Panc1 (cell line): ENCODE measurements at regions not wholly inside any gene's neighbourhood (a gene's known extent, or its start where the extent isn't known, plus 50 kb on each side); places are given as distances from the start of the nearest gene placed in this dataset.

Experiments used
- ATAC-seq: fragments of 200-7000 bp; cut with Tn5 transposase; 2 replicates; pipeline ENCODE4 v1.9.1; 2020; ENCODE audit warnings: mild to moderate bottlenecking, moderate library complexity
- BruUV-seq: library from RNA; stranded (reverse); fragments of 400-500 nt; replicated peaks from 2 replicates; lab custom pipeline; 2021; lab: Mats Ljungman, UMichigan
- CTCF ChIA-PET: fragments of 300-600 bp; sonication (Branson Sonifier 250); formaldehyde crosslinking; loops from one replicate; lab custom pipeline; 2022; ENCODE audit warnings: antibody characterized with exemption; lab: Charles Lee
- POLR2A ChIA-PET: fragments of 300-600 bp; sonication (Branson Sonifier 250); formaldehyde crosslinking; loops from one replicate; lab custom pipeline; 2022; ENCODE audit warnings: antibody characterized with exemption; lab: Charles Lee
- DNase-seq: peaks from one replicate; pipeline ENCODE4 v3.0.0-alpha.2; 2010; ENCODE audit warnings: low read depth, low spot score
- H3K27ac ChIP-seq: 2 replicates; pipeline ENCODE4 v1.5.1; 2011; ENCODE audit warnings: mild to moderate bottlenecking, low read length, inconsistent platforms
- H3K27me3 ChIP-seq: fragments of 200-500 bp; sonication (Bioruptor generic); 2 replicates; pipeline ENCODE4 v1.6.0; 2014; ENCODE audit warnings: low read length, inconsistent platforms; ENCODE audit not compliant: control insufficient read depth, insufficient read depth
- H3K36me3 ChIP-seq: fragments of 200-500 bp; sonication (Bioruptor generic); 2 replicates; pipeline ENCODE4 v1.5.1; 2014; ENCODE audit warnings: inconsistent platforms, mild to moderate bottlenecking, low read length, moderate library complexity; ENCODE audit not compliant: control insufficient read depth, insufficient read depth
- H3K4me1 ChIP-seq: 2 replicates; pipeline ENCODE4 v1.5.1; 2011; ENCODE audit warnings: inconsistent platforms, mild to moderate bottlenecking, low read length, moderate library complexity; ENCODE audit not compliant: control insufficient read depth, insufficient read depth
- H3K4me3 ChIP-seq, 2 experiments: 2 replicates each; pipeline ENCODE4 v1.5.1; 2011 to 2012; ENCODE audit warnings: low read depth in 2 of 2, low read length in 2 of 2, mild to moderate bottlenecking in 2 of 2, inconsistent platforms in 1 of 2, moderate library complexity in 1 of 2
- H3K9me3 ChIP-seq: fragments of 200-500 bp; sonication (Bioruptor generic); 2 replicates; pipeline ENCODE4 v1.5.1; 2014; ENCODE audit warnings: low read depth, mild to moderate bottlenecking, inconsistent platforms, low read length, moderate library complexity; ENCODE audit not compliant: control insufficient read depth, insufficient read depth
- CTCF ChIP-seq: fragments of 450-650 bp; IDR thresholded peaks from 2 replicates; pipeline ENCODE4 v1.5.1; 2017; ENCODE audit warnings: mild to moderate bottlenecking
- POLR2AphosphoS5 ChIP-seq: IDR thresholded peaks from 2 replicates; pipeline ENCODE4 v1.6.1; 2012; ENCODE audit warnings: mild to moderate bottlenecking, low read depth, low read length, moderate library complexity
- SIN3A ChIP-seq: IDR thresholded peaks from 2 replicates; pipeline ENCODE4 v1.6.1; 2012; ENCODE audit warnings: low read depth, mild to moderate bottlenecking, low read length, moderate library complexity, borderline replicate concordance; ENCODE audit not compliant: insufficient read depth
- TCF7L2 ChIP-seq: IDR thresholded peaks from 2 replicates; pipeline ENCODE4 v1.6.1; 2011; ENCODE audit warnings: mild to moderate bottlenecking, low read depth, low read length, inconsistent platforms
- in situ Hi-C: cut with HindIII; loops from 2 replicates; pipeline ENCODE4 v1.10.0; 2016; ENCODE audit warnings: low sequenced_read_pairs, low pct_unique_long_range_greater_than_20kb
- intact Hi-C: fragments of 100-400 bp; cut with micrococcal nuclease; formaldehyde crosslinking; loops from one replicate; pipeline ENCODE4 v1.10.0; 2022; ENCODE audit not compliant: unreplicated experiment
- TF ChIP-seq, protein P1 (sequence below), 2 experiments: IDR thresholded peaks; 2 replicates each; pipeline ENCODE4 v1.6.1; 2011 to 2012; ENCODE audit warnings: low read depth in 2 of 2, control low read depth in 1 of 2, low read length in 1 of 2, mild to moderate bottlenecking in 1 of 2, moderate library complexity in 1 of 2; ENCODE audit not compliant: insufficient read depth in 1 of 2

GRCh38 chr11:89119426-89119825 is 53.6 kb upstream of the GRM5 start:
- Histone ChIP-seq H3K36me3 (no peaks in the 10 kb centered on the region), H3K27ac (no peak overlapping the region), H3K4me1 (no peaks in the 10 kb centered on the region), H3K4me3 (no peak overlapping the region), H3K27me3 (no peaks in the 10 kb centered on the region), H3K9me3 (peaks cover 4% of the 10 kb centered on the region; the same call in 1 of the 2 replicates)
- intact Hi-C loops (no loop called here), in situ Hi-C loops (no loop called here)
- ChIA-PET POLR2A (no interaction called here), CTCF (no interaction called here)
- ATAC-seq (no peak), DNase-seq (no peak)
- BruUV-seq = no TSS peak
- TF ChIP-seq SIN3A = no peak
- no peak for TF ChIP-seq CTCF
- TF ChIP-seq TCF7L2 = no peak
- no peak for TF ChIP-seq POLR2AphosphoS5
- TF ChIP-seq, protein P1, sequence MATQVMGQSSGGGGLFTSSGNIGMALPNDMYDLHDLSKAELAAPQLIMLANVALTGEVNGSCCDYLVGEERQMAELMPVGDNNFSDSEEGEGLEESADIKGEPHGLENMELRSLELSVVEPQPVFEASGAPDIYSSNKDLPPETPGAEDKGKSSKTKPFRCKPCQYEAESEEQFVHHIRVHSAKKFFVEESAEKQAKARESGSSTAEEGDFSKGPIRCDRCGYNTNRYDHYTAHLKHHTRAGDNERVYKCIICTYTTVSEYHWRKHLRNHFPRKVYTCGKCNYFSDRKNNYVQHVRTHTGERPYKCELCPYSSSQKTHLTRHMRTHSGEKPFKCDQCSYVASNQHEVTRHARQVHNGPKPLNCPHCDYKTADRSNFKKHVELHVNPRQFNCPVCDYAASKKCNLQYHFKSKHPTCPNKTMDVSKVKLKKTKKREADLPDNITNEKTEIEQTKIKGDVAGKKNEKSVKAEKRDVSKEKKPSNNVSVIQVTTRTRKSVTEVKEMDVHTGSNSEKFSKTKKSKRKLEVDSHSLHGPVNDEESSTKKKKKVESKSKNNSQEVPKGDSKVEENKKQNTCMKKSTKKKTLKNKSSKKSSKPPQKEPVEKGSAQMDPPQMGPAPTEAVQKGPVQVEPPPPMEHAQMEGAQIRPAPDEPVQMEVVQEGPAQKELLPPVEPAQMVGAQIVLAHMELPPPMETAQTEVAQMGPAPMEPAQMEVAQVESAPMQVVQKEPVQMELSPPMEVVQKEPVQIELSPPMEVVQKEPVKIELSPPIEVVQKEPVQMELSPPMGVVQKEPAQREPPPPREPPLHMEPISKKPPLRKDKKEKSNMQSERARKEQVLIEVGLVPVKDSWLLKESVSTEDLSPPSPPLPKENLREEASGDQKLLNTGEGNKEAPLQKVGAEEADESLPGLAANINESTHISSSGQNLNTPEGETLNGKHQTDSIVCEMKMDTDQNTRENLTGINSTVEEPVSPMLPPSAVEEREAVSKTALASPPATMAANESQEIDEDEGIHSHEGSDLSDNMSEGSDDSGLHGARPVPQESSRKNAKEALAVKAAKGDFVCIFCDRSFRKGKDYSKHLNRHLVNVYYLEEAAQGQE (IDR thresholded peaks at IDR 0.05; ENCODE audit: insufficient read depth in 1 of 2, low read depth in 2 of 2, low read length in 1 of 2) = no peak

DNA sequence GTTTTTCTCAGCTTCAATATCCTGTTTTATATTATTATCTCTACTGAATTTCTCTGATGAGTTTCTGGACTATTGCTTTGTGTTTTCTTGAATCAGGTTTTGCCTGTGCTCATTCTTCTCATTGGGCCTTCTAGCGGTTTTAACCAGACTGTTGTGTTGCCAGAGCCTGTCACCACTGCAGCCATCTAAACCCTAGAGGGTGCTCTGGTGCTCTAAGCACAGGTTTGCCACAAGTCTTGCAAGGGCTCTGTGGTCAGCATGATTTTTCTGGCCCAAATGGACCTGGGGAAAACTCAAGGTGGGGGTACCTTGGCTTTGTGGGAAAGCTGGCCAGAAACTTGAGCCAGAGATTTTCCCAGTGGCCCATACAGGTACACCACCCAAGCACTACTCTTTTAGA is 52.4 kb upstream of the TYR start:
- ATAC-seq = no peak
- in situ Hi-C loops = no loop called here
- no peaks in the 10 kb centered on the region for H3K4me1 ChIP-seq
- H3K27ac ChIP-seq = no peak overlapping the region
- no peak overlapping the region for H3K4me3 ChIP-seq
- no peak for DNase-seq
- no peaks in the 10 kb centered on the region; the same call in 1 of the 2 replicates for H3K9me3 ChIP-seq
- H3K36me3 ChIP-seq = no peaks in the 10 kb centered on the region
- H3K27me3 ChIP-seq = no peaks in the 10 kb centered on the region
- BruUV-seq = no TSS peak
- POLR2A ChIA-PET = interaction anchor here (0.6 kb wide), 1 partner anchor 397 kb away, joined by 5 read pairs; no protein-coding TSS in a partner anchor
- TF ChIP-seq SIN3A = no peak
- TF ChIP-seq TCF7L2 = no peak
- TF ChIP-seq POLR2AphosphoS5 = no peak
- TF ChIP-seq, protein P1 (IDR thresholded peaks at IDR 0.05; ENCODE audit: insufficient read depth in 1 of 2, low read depth in 2 of 2, low read length in 1 of 2) = no peak
- no peak for TF ChIP-seq CTCF
- intact Hi-C loops = no loop called here
- CTCF ChIA-PET = no interaction called here
